Gastrocnemius medialis (tissue), 4 donors: ENCODE measurements at regions not wholly inside any gene's neighbourhood (a gene's known extent, or its start where the extent isn't known, plus 50 kb on each side); places are given as distances from the start of the nearest gene placed in this dataset.
"Not testable (repeated sequence)": the region's sequence is repeated elsewhere in the genome, so short reads cannot be mapped to it uniquely, and the experiment has no call there.

Experiments used
- ATAC-seq, 2 donors: fragments of 150-250 bp; one replicate each; pipeline ENCODE4 v1.9.1; 2016
- DNase-seq, 2 donors: peaks; one replicate each; pipeline ENCODE4 v3.0.0-alpha.2; 2019
- H3K27ac ChIP-seq, 4 donors: fragments of 200-600 bp; sonication (generic); 1 replicate in 1 of 4; 2 replicates in 3 of 4; pipeline ENCODE4 v1.5.1; 2016 to 2018; ENCODE audit warnings: mild to moderate bottlenecking in 2 of 4, moderate library complexity in 1 of 4
- H3K27me3 ChIP-seq, 3 donors: fragments of 200-600 bp; sonication (generic) in 2 of 3; 1 replicate in 1 of 3; 2 replicates in 2 of 3; pipeline versions ENCODE4 v1.5.1 to v1.6.0; 2016 to 2019; ENCODE audit warnings: mild to moderate bottlenecking in 1 of 3, moderate library complexity in 1 of 3
- H3K36me3 ChIP-seq, 2 donors: fragments of 200-600 bp; sonication (generic) in 1 of 2; one replicate each; pipeline ENCODE4 v1.5.1; 2017 to 2018
- H3K4me1 ChIP-seq, 2 donors: fragments of 200-600 bp; sonication (generic) in 1 of 2; one replicate each; pipeline ENCODE4 v1.5.1; 2016 to 2017; ENCODE audit warnings: mild to moderate bottlenecking in 2 of 2
- H3K4me3 ChIP-seq, 4 donors: fragments of 200-600 bp; sonication (generic) in 3 of 4; 1 replicate in 1 of 4; 2 replicates in 3 of 4; pipeline ENCODE4 v1.5.1; 2016 to 2019; ENCODE audit warnings: mild to moderate bottlenecking in 2 of 4
- H3K9me3 ChIP-seq, 3 donors: fragments of 200-600 bp; sonication (generic) in 2 of 3; 1 replicate in 1 of 3; 2 replicates in 2 of 3; pipeline ENCODE4 v1.5.1; 2016 to 2019
- POLR2A ChIP-seq, 2 donors: fragments of 450-650 bp; IDR thresholded peaks; one replicate each; pipeline ENCODE4 v1.6.1; 2017; ENCODE audit warnings: antibody characterized with exemption in 2 of 2, mild to moderate bottlenecking in 2 of 2, moderate library complexity in 2 of 2
- in situ Hi-C, 4 donors: fragments of 200-750 bp; cut with MboI; loops; one replicate each; pipeline versions ENCODE4 v1.15.0 to v1.8.0; 2017; ENCODE audit warnings: low sequenced_read_pairs in 4 of 4
- intact Hi-C: fragments of 100-400 bp; cut with DNase I; formaldehyde crosslinking; loops from one replicate; pipeline ENCODE4 v1.15.1; 2023; ENCODE audit warnings: low total_unique reads
- TF ChIP-seq, protein P1 (sequence below), 5 experiments: fragments of 450-650 bp in 3 of 5; fragments of 200-600 bp in 2 of 5; sonication (generic) in 2 of 5; IDR thresholded peaks in 4 of 5; conservative IDR thresholded peaks in 1 of 5; 1 replicate in 4 of 5; 2 replicates in 1 of 5; pipeline ENCODE4 v1.5.1; 2016 to 2019; ENCODE audit warnings: antibody characterized with exemption in 5 of 5, mild to moderate bottlenecking in 3 of 5, moderate library complexity in 3 of 5

DNA sequence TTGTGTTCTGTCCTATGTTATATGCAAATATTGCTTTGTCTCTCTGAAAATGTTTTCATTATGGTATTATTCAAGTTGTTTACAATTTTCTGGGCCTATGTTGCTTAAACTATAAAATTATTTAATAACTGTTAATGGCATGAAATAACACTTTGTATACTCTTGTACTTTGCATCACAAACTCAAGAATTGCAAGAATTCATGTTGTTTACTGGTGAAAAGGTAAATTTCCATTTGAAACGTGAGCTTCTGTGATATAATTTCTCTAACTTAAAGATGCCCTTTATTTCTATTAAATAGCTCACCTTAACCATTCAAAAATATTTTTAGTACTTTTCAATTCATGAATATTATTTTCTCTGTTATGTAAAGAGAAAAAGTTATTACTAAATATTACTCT is 1504.2 kb downstream of the SUCLG1 start:
- no peak for ATAC-seq
- no peak overlapping the region for H3K4me3 ChIP-seq
- in situ Hi-C loops: no loop called here
- H3K36me3 ChIP-seq: no peaks in the 10 kb centered on the region
- TF ChIP-seq, protein P1, sequence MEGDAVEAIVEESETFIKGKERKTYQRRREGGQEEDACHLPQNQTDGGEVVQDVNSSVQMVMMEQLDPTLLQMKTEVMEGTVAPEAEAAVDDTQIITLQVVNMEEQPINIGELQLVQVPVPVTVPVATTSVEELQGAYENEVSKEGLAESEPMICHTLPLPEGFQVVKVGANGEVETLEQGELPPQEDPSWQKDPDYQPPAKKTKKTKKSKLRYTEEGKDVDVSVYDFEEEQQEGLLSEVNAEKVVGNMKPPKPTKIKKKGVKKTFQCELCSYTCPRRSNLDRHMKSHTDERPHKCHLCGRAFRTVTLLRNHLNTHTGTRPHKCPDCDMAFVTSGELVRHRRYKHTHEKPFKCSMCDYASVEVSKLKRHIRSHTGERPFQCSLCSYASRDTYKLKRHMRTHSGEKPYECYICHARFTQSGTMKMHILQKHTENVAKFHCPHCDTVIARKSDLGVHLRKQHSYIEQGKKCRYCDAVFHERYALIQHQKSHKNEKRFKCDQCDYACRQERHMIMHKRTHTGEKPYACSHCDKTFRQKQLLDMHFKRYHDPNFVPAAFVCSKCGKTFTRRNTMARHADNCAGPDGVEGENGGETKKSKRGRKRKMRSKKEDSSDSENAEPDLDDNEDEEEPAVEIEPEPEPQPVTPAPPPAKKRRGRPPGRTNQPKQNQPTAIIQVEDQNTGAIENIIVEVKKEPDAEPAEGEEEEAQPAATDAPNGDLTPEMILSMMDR (IDR thresholded peaks at IDR 0.05 in 4 of 5, conservative IDR thresholded peaks at IDR 0.05 in 1 of 5): no peak
- TF ChIP-seq POLR2A (IDR thresholded peaks at IDR 0.05): no peak
- no peaks in the 10 kb centered on the region for H3K9me3 ChIP-seq
- no peak for DNase-seq
- H3K27ac ChIP-seq: no peak overlapping the region
- no peaks in the 10 kb centered on the region for H3K27me3 ChIP-seq
- no peaks in the 10 kb centered on the region for H3K4me1 ChIP-seq
- intact Hi-C loops: no loop called here

DNA sequence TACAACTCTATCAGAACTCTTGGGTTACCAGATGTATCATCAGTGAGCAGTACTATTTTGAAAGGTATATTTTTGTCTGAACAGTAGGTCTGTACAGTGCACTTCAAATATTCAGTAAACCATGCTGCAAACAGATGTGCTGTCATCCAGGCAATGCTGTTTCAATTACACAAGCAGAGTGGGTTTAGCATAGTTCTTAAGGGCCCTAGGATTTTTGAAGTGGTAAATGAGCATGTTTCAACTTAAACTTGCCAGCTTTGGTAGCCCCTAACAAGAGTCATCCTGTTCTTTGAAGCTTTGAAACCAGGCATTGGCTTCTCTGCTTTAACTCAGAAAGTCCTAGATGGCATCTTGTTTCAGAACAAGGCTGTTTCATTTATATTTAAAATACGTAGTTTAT is 1519.9 kb downstream of the SUCLG1 start:
- no peak for ATAC-seq
- TF ChIP-seq, protein P1 (IDR thresholded peaks at IDR 0.05 in 4 of 5, conservative IDR thresholded peaks at IDR 0.05 in 1 of 5): no peak
- TF ChIP-seq POLR2A (IDR thresholded peaks at IDR 0.05): no peak
- Histone ChIP-seq H3K36me3 (no peaks in the 10 kb centered on the region), H3K4me3 (no peak overlapping the region), H3K4me1 (no peaks in the 10 kb centered on the region), H3K9me3 (no peaks in the 10 kb centered on the region), H3K27me3 (no peaks in the 10 kb centered on the region), H3K27ac (no peak overlapping the region)
- in situ Hi-C loops (no loop called here), intact Hi-C loops (no loop called here)
- no peak for DNase-seq

DNA sequence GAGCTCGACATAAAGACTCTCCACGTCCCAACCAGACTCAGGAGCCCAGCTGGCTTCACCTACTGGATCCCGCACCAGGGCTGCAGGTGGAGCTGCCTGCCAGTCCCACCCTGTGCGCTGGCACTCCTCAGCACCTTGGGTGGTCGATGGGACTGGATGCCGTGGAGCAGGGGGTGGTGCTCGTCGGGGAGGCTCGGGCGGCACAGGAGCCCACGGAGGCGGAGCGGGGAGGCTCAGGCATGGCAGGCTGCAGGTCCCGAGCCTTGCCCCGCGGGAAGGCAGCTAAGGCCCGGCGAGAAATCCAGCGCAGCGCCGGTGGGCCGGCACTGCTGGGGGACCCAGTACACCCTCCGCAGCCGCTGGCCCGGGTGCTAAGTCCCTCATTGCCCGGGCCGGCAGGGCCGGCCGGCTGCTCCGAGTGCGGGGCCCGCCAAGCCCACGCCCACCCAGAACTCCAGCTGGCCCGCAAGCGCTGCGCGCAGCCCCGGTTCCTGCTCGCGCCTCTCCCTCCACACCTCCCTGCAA is 1520.7 kb downstream of the SUCLG1 start:
- H3K36me3 ChIP-seq, H3K9me3 ChIP-seq, H3K27ac ChIP-seq, intact Hi-C loops, H3K4me1 ChIP-seq, in situ Hi-C loops, DNase-seq, H3K27me3 ChIP-seq, H3K4me3 ChIP-seq, ATAC-seq: not testable (repeated sequence)

DNA sequence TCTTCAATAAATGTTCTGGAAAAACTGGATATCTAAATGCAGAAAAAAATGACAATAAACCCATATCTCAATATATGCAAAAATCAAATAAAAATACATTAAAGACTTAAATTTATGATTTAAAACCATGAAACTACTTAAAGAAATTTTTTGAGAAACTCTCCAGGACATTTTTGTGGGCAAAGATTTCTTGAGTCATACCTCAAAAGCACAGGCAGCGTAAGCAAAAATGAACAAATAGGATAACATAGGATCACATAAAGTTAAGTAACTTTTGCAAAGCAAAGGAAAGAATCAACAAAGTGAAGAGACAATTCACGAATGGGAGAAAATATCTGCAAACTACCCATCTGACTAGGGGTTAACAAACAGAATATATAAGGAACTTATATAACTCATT is 1545.5 kb downstream of the SUCLG1 start:
- Histone ChIP-seq H3K27me3 (no peaks in the 10 kb centered on the region), H3K27ac (no peak overlapping the region), H3K4me3 (no peak overlapping the region), H3K36me3 (no peaks in the 10 kb centered on the region), H3K4me1 (no peaks in the 10 kb centered on the region), H3K9me3 (no peaks in the 10 kb centered on the region)
- DNase-seq: no peak
- in situ Hi-C loops: no loop called here
- no peak for ATAC-seq
- intact Hi-C loops: no loop called here
- TF ChIP-seq POLR2A (IDR thresholded peaks at IDR 0.05): no peak
- TF ChIP-seq, protein P1 (IDR thresholded peaks at IDR 0.05 in 4 of 5, conservative IDR thresholded peaks at IDR 0.05 in 1 of 5): no peak

GRCh38 chr2:82896117-82896516 is 1563.0 kb downstream of the SUCLG1 start:
- intact Hi-C loops (no loop called here), in situ Hi-C loops (no loop called here)
- Histone ChIP-seq H3K36me3 (no peaks in the 10 kb centered on the region), H3K27ac (no peak overlapping the region), H3K27me3 (no peaks in the 10 kb centered on the region), H3K9me3 (no peaks in the 10 kb centered on the region), H3K4me3 (no peak overlapping the region), H3K4me1 (no peaks in the 10 kb centered on the region)
- no peak for ATAC-seq
- no peak for DNase-seq
- TF ChIP-seq POLR2A (IDR thresholded peaks at IDR 0.05): no peak
- TF ChIP-seq, protein P1 (IDR thresholded peaks at IDR 0.05 in 4 of 5, conservative IDR thresholded peaks at IDR 0.05 in 1 of 5): no peak
